OCI-LY7 (cell line): ENCODE measurements at regions not wholly inside any gene's neighbourhood (a gene's known extent, or its start where the extent isn't known, plus 50 kb on each side); places are given as distances from the start of the nearest gene placed in this dataset.

Source experiments
- BruUV-seq: library from RNA; stranded (reverse); fragments of 400-500 nt; replicated peaks from 2 replicates; lab custom pipeline; 2021; lab: Mats Ljungman, UMichigan
- CTCF ChIA-PET: fragments of 300-600 bp; sonication (Branson Sonifier 250); formaldehyde crosslinking; loops from one replicate; lab custom pipeline; 2022; ENCODE audit warnings: antibody characterized with exemption; ENCODE audit not compliant: unreplicated experiment; lab: Charles Lee
- POLR2A ChIA-PET: fragments of 300-600 bp; sonication (Branson Sonifier 250); formaldehyde crosslinking; loops from one replicate; lab custom pipeline; 2022; ENCODE audit warnings: antibody characterized with exemption; lab: Charles Lee
- DNase-seq: peaks from one replicate; pipeline ENCODE4 v3.0.0-alpha.2; 2015; ENCODE audit warnings: low spot score
- H2AFZ ChIP-seq: fragments of 200-600 bp; sonication (generic), shearing (Covaris generic); 2 replicates; pipeline ENCODE4 v1.6.1; 2014; ENCODE audit warnings: mild to moderate bottlenecking, antibody characterized with exemption, low read length, moderate library complexity
- H3K27ac ChIP-seq: fragments of 200-600 bp; sonication (generic); 2 replicates; pipeline ENCODE4 v1.5.1; 2014; ENCODE audit warnings: mixed run types, low read depth, mild to moderate bottlenecking, moderate library complexity, low read length, inconsistent platforms; ENCODE audit not compliant: poor library complexity, severe bottlenecking
- H3K36me3 ChIP-seq: fragments of 200-600 bp; sonication (generic); 2 replicates; pipeline ENCODE4 v1.6.1; 2014; ENCODE audit warnings: mild to moderate bottlenecking, antibody characterized with exemption, low read length, moderate library complexity, mixed read lengths; ENCODE audit not compliant: insufficient read depth
- H3K4me1 ChIP-seq: fragments of 200-600 bp; sonication (generic); 2 replicates; pipeline ENCODE4 v1.5.1; 2014; ENCODE audit warnings: mild to moderate bottlenecking, low read length; ENCODE audit not compliant: insufficient read depth, poor library complexity, severe bottlenecking
- H3K4me2 ChIP-seq: fragments of 200-600 bp; sonication (generic); 2 replicates; pipeline ENCODE4 v1.6.1; 2014; ENCODE audit warnings: mild to moderate bottlenecking, low read length
- H3K4me3 ChIP-seq: fragments of 200-600 bp; sonication (generic); 2 replicates; pipeline ENCODE4 v1.5.1; 2014; ENCODE audit warnings: mild to moderate bottlenecking, low read depth, low read length; ENCODE audit not compliant: poor library complexity, severe bottlenecking
- H3K79me2 ChIP-seq: fragments of 200-600 bp; sonication (generic); 2 replicates; pipeline ENCODE4 v1.6.1; 2016; ENCODE audit warnings: low read depth, mild to moderate bottlenecking, low read length, moderate library complexity, mixed read lengths; ENCODE audit not compliant: insufficient read depth
- H3K9me2 ChIP-seq: fragments of 200-600 bp; sonication (generic); 2 replicates; pipeline ENCODE4 v1.6.1; 2016; ENCODE audit warnings: mild to moderate bottlenecking, low read length, mixed read lengths; ENCODE audit not compliant: insufficient read depth
- H3K9me3 ChIP-seq: fragments of 200-600 bp; sonication (generic); 2 replicates; pipeline ENCODE4 v1.6.1; 2014; ENCODE audit warnings: mild to moderate bottlenecking, mixed run types, low read length, mixed read lengths
- H4K20me1 ChIP-seq: fragments of 200-600 bp; sonication (generic); 2 replicates; pipeline ENCODE4 v1.6.1; 2014; ENCODE audit warnings: mild to moderate bottlenecking, antibody characterized with exemption, low read length, moderate library complexity, mixed read lengths; ENCODE audit not compliant: insufficient read depth
- EZH2phosphoT487 ChIP-seq: fragments of 200-600 bp; sonication (generic); IDR thresholded peaks from 2 replicates; pipeline ENCODE4 v1.6.1; 2018; ENCODE audit warnings: low read depth, borderline replicate concordance, mild to moderate bottlenecking, mixed run types, antibody characterized with exemption, low read length, moderate library complexity, mixed read lengths
- intact Hi-C: fragments of 100-400 bp; cut with micrococcal nuclease; formaldehyde crosslinking; loops from one replicate; pipeline ENCODE4 v1.10.0; 2022; ENCODE audit not compliant: unreplicated experiment
- TF ChIP-seq, protein P1 (sequence below): fragments of 200-600 bp; sonication (generic); conservative IDR thresholded peaks from 2 replicates; pipeline ENCODE4 v1.5.1; 2014; ENCODE audit warnings: mild to moderate bottlenecking, antibody characterized with exemption, low read length, moderate library complexity, mixed read lengths

DNA sequence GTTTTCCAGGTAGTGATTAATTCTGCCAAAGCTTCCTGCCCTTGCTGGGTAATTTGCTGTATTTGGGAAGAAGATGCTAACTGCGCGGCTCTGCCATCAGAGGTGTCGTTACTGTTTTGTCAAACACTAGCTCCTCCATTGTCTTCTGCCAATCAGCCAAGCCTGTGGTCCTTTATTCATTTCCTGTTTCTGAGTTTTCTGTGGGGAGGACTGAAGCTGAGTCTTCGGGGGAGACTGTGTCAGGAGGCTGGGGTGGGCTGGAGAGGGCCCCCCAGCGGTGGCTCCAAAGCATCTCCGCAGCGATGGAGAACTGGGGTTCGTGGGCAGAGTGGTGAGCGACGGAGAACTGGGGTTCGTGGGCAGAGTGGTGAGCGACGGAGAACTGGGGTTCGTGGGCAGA lies 322.9 kb upstream of the B3GAT1 start:
- H3K4me1 ChIP-seq = no peaks in the 10 kb centered on the region
- H3K9me2 ChIP-seq = no peaks in the 10 kb centered on the region
- TF ChIP-seq, protein P1, sequence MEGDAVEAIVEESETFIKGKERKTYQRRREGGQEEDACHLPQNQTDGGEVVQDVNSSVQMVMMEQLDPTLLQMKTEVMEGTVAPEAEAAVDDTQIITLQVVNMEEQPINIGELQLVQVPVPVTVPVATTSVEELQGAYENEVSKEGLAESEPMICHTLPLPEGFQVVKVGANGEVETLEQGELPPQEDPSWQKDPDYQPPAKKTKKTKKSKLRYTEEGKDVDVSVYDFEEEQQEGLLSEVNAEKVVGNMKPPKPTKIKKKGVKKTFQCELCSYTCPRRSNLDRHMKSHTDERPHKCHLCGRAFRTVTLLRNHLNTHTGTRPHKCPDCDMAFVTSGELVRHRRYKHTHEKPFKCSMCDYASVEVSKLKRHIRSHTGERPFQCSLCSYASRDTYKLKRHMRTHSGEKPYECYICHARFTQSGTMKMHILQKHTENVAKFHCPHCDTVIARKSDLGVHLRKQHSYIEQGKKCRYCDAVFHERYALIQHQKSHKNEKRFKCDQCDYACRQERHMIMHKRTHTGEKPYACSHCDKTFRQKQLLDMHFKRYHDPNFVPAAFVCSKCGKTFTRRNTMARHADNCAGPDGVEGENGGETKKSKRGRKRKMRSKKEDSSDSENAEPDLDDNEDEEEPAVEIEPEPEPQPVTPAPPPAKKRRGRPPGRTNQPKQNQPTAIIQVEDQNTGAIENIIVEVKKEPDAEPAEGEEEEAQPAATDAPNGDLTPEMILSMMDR = no peak
- TF ChIP-seq EZH2phosphoT487 = no peak
- H3K27ac ChIP-seq = no peak overlapping the region
- H3K4me3 ChIP-seq = no peak overlapping the region
- ChIA-PET POLR2A (interaction anchor here (0.7 kb wide), 1 partner anchor 1596 kb away, joined by 3 read pairs; no protein-coding TSS in a partner anchor), CTCF (no interaction called here)
- H3K36me3 ChIP-seq = no peaks in the 10 kb centered on the region
- DNase-seq = no peak
- H3K9me3 ChIP-seq = peaks cover 8% of the 10 kb centered on the region; the same call in 1 of the 2 replicates
- H2AFZ ChIP-seq = no peak overlapping the region
- no TSS peak for BruUV-seq
- no peaks in the 10 kb centered on the region for H3K79me2 ChIP-seq
- H4K20me1 ChIP-seq = no peaks in the 10 kb centered on the region
- H3K4me2 ChIP-seq = no peak overlapping the region
- intact Hi-C loops = no loop called here

DNA sequence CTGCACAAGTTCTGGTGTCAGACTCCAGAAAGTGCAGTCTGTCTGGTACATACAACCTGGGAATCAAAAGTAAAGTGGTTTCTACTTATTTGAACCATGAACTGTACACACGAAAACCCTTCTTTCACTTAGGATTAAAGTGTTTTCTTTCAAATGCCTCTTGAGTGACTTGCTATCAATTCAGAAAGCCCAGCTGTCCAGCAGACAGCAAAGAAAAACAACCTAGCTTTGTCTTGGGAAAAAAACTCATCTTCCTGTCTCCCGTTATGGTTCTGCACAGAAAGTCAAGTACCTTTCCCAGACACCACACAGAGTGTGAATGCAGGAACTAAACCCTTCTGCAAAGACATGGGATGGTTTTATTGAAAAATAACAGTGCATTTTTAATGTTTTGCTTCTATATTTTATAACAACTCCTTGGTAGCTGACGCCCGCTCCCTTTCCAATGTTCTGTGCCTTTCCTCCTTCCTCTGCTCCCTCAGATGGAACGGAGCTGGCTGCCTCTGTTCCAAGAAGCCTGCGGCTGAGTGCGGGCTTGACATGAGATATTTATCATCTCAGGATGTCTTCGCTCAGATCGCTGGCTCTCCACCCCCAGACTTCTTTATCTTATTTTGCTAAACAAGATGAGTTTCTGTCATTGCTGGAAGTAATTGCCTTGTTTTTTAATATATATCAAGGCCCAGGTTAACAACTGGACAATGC lies 322.3 kb upstream of the B3GAT1 start:
- POLR2A ChIA-PET = interaction anchor here (0.6 kb wide), 1 partner anchor 42 kb away, joined by 3 read pairs; no protein-coding TSS in a partner anchor
- H3K27ac ChIP-seq = no peak overlapping the region
- intact Hi-C loops = no loop called here
- no TSS peak for BruUV-seq
- no peak overlapping the region for H3K4me3 ChIP-seq
- no peak for TF ChIP-seq EZH2phosphoT487
- TF ChIP-seq, protein P1 = no peak
- DNase-seq = no peak
- H3K36me3 ChIP-seq = no peaks in the 10 kb centered on the region
- CTCF ChIA-PET = no interaction called here
- H4K20me1 ChIP-seq = no peaks in the 10 kb centered on the region
- H3K9me3 ChIP-seq = 0 out of 2 replicates have a peak, but pooled peaks cover 2% of the 10 kb centered on the region
- no peaks in the 10 kb centered on the region for H3K4me1 ChIP-seq
- no peaks in the 10 kb centered on the region for H3K79me2 ChIP-seq
- no peak overlapping the region for H3K4me2 ChIP-seq
- no peak overlapping the region for H2AFZ ChIP-seq
- H3K9me2 ChIP-seq = no peaks in the 10 kb centered on the region

DNA sequence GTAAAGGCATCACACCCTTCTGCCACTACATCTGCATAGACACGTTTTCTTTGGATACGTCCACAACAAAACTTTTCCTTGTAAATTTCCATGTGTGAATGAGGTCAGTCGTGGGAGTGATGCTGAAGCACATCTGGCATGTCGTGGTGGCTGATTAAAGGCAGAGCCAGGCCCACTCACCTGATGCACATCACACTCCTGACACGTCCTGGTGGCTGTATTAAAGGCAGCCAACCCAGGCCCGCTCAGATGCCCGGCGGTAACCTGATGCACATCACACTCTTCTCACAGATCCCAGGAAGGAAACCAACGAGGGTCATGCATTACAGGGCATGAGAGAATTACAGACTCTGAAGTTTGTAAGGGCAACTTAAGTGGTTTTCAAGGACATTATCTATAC lies 321.6 kb upstream of the B3GAT1 start:
- intact Hi-C loops = no loop called here
- CTCF ChIA-PET = no interaction called here
- DNase-seq = no peak

More for the DNA sequence above, 321.6 kb upstream of the B3GAT1 start:
- Histone ChIP-seq H3K4me2 (no peak overlapping the region), H3K9me3 (no peaks in the 10 kb centered on the region), H3K4me1 (no peaks in the 10 kb centered on the region), H2AFZ (no peak overlapping the region), H3K27ac (no peak overlapping the region), H3K79me2 (no peaks in the 10 kb centered on the region), H4K20me1 (no peaks in the 10 kb centered on the region), H3K9me2 (no peaks in the 10 kb centered on the region), H3K4me3 (no peak overlapping the region), H3K36me3 (no peaks in the 10 kb centered on the region)
- TF ChIP-seq EZH2phosphoT487 = no peak
- TF ChIP-seq, protein P1 = no peak
- POLR2A ChIA-PET = interaction anchor here (0.6 kb wide), 1 partner anchor 42 kb away, joined by 3 read pairs; no protein-coding TSS in a partner anchor
- BruUV-seq = no TSS peak
